ENCODE measurements at regions not wholly inside any gene's neighbourhood (a gene's known extent, or its start where the extent isn't known, plus 50 kb on each side); places are given as distances from the start of the nearest gene placed in this dataset.

DNA sequence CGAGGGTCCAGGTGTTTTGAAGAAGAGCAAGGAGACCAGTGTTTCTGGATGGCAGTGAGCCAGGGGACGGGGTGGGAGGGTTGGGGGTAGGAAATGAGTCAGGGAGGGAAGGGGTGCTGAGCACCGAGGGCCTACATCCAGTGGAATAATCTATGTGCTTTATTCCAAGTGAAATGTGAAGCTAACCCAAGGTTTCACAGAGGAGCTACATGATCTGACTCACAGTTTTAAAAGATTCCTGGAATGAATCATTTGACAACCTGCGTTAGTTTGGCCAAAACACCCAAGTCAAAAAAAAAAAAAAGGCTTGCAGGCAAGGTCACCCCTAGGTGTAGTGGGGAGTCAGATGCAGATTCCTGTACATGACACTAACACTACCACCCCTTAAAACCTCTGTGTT lies 419.7 kb upstream of the MEX3C start:
- TF ChIP-seq EZH2phosphoT487 (IDR thresholded peaks at IDR 0.05; ENCODE audit: borderline replicate concordance, low read length): no peak
- no peak for TF ChIP-seq CTCF (conservative IDR thresholded peaks at IDR 0.05; ENCODE audit: low read depth, low read length)
